ENCODE measurements at regions not wholly inside any gene's neighbourhood (a gene's known extent, or its start where the extent isn't known, plus 50 kb on each side); places are given as distances from the start of the nearest gene placed in this dataset.

DNA sequence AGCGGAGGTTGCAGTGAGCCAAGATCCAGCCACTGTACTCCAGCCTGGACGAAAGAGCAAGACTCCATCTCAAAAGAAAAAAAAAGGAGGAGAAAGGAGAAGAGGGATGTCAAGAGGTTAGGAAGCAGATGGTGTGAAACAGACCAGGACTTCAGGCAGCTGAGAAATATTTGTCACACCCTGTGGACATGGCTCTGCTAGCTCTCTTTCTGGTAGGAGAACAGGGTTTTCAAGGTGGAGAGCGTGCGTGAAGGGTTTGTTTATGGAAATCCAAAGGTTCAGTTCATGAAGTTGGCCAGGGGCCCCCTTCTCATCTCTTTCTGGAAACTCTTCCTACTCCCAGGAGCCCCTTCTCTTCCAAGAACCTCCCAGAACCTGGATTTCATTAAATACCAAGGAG is 110.8 kb upstream of the GALNT17 start:
- TF ChIP-seq CTCF (IDR thresholded peaks at IDR 0.05) (no peak), POLR2AphosphoS5 (IDR thresholded peaks at IDR 0.05) (no peak), POLR2A (IDR thresholded peaks at IDR 0.05) (no peak), EP300 (IDR thresholded peaks at IDR 0.05) (no peak)

Data from gastroesophageal sphincter (tissue), 3 donors.